KMS-11 (cell line): ENCODE measurements at regions not wholly inside any gene's neighbourhood (a gene's known extent, or its start where the extent isn't known, plus 50 kb on each side); places are given as distances from the start of the nearest gene placed in this dataset.

Experiments used
- H2AFZ ChIP-seq: fragments of 200-600 bp; sonication (generic); 2 replicates; pipeline ENCODE4 v1.6.1; 2016; ENCODE audit warnings: antibody characterized with exemption, mixed run types, low read depth
- H3K27ac ChIP-seq: fragments of 200-600 bp; sonication (generic); 2 replicates; pipeline ENCODE4 v1.6.1; 2016; ENCODE audit warnings: mild to moderate bottlenecking, mixed run types
- H3K27me3 ChIP-seq: fragments of 200-600 bp; sonication (generic); 2 replicates; pipeline ENCODE4 v1.6.1; 2017; ENCODE audit warnings: mild to moderate bottlenecking, low read depth, mixed run types, moderate library complexity; ENCODE audit not compliant: insufficient read depth
- H3K36me3 ChIP-seq: fragments of 200-600 bp; sonication (generic); 2 replicates; pipeline ENCODE4 v1.6.1; 2017; ENCODE audit warnings: mild to moderate bottlenecking, mixed run types; ENCODE audit not compliant: insufficient read depth
- H3K4me1 ChIP-seq: fragments of 200-600 bp; sonication (generic); 2 replicates; pipeline ENCODE4 v1.6.1; 2016; ENCODE audit warnings: mild to moderate bottlenecking, low read depth, mixed run types; ENCODE audit not compliant: poor library complexity, severe bottlenecking
- H3K4me2 ChIP-seq: fragments of 200-600 bp; sonication (generic); 2 replicates; pipeline ENCODE4 v1.7.0; 2016; ENCODE audit warnings: mild to moderate bottlenecking, mixed run types
- H3K4me3 ChIP-seq: fragments of 200-600 bp; sonication (generic); IDR thresholded peaks from 2 replicates; pipeline ENCODE4 v1.6.1; 2017; ENCODE audit warnings: low read depth, low read length, mixed read lengths; ENCODE audit not compliant: insufficient read depth
- H3K79me2 ChIP-seq: fragments of 200-600 bp; sonication (generic); 2 replicates; pipeline ENCODE4 v1.6.1; 2016; ENCODE audit warnings: low read depth, mixed run types; ENCODE audit not compliant: insufficient read depth
- H3K9ac ChIP-seq: fragments of 200-600 bp; sonication (generic); 2 replicates; pipeline ENCODE4 v1.6.1; 2016; ENCODE audit warnings: mild to moderate bottlenecking, mixed run types
- H4K20me1 ChIP-seq: fragments of 200-600 bp; sonication (generic); 2 replicates; pipeline ENCODE4 v1.6.1; 2016; ENCODE audit warnings: mild to moderate bottlenecking, mixed run types; ENCODE audit not compliant: insufficient read depth
- CTCF ChIP-seq: fragments of 200-600 bp; sonication (generic); conservative IDR thresholded peaks from 2 replicates; pipeline ENCODE4 v1.6.1; 2017; ENCODE audit warnings: low read depth, mild to moderate bottlenecking, antibody characterized with exemption, low read length, moderate library complexity, mixed read lengths

DNA sequence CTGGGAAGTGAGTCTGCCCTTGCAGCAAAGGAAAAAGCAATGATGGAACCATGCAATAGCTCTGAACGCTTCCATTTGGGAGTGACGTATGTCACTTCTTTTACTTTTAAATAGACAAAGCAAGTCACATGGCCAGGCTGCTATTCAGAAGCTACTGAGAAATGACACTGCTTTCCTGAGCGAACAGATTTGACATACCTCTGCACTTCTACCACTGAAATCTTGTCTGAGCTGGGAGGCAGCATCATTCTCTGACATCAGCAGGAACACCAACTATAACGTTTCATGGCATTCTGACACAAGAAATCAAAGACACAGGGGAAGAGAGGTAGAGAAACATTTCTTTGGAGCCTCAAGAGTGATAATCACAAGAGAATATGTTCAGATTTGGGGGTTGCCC, 271.1 kb downstream of the SNX13 start:
- no peak for TF ChIP-seq CTCF
- Histone ChIP-seq H4K20me1 (no peaks in the 10 kb centered on the region), H3K36me3 (no peaks in the 10 kb centered on the region), H3K4me2 (no peak overlapping the region), H3K27ac (no peak overlapping the region), H3K9ac (no peak overlapping the region), H3K4me1 (no peaks in the 10 kb centered on the region), H3K27me3 (no peaks in the 10 kb centered on the region), H3K4me3 (no peak overlapping the region), H3K79me2 (no peaks in the 10 kb centered on the region), H2AFZ (no peak overlapping the region)

GRCh38 chr7:17671956-17672355, 268.3 kb downstream of the SNX13 start:
- no peak overlapping the region for H3K9ac ChIP-seq
- no peak overlapping the region for H3K4me2 ChIP-seq
- H4K20me1 ChIP-seq, result no peaks in the 10 kb centered on the region
- H3K4me3 ChIP-seq, result no peak overlapping the region
- H3K79me2 ChIP-seq, result no peaks in the 10 kb centered on the region
- TF ChIP-seq CTCF, result no peak
- no peaks in the 10 kb centered on the region for H3K4me1 ChIP-seq
- H3K36me3 ChIP-seq, result no peaks in the 10 kb centered on the region
- no peak overlapping the region for H2AFZ ChIP-seq
- H3K27me3 ChIP-seq, result no peaks in the 10 kb centered on the region
- no peak overlapping the region for H3K27ac ChIP-seq

DNA sequence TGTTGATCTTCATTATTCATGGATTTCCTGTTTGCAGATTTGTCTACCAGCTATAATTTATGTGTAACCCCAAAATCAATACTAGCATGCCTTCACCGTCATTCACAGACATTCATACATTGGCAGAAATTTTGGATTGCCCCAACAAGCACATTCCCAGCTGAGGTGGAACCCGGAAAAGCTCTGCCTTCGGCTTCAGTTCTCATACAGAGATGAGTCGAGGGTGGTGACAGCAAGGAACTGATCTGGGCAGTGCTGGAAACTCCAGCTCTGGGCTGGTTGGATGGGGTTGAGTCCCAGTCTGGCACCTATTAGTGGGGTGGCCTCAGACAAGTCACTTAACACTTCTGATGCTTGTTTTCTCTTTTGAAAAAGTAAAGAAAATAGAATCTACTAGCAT, 267.5 kb downstream of the SNX13 start:
- no peaks in the 10 kb centered on the region for H3K36me3 ChIP-seq
- H3K27ac ChIP-seq, result no peak overlapping the region
- H2AFZ ChIP-seq, result no peak overlapping the region
- no peak overlapping the region for H3K4me3 ChIP-seq
- H4K20me1 ChIP-seq, result no peaks in the 10 kb centered on the region
- no peak overlapping the region for H3K9ac ChIP-seq
- no peaks in the 10 kb centered on the region for H3K4me1 ChIP-seq
- no peak for TF ChIP-seq CTCF
- no peaks in the 10 kb centered on the region for H3K27me3 ChIP-seq
- no peaks in the 10 kb centered on the region for H3K79me2 ChIP-seq
- no peak overlapping the region for H3K4me2 ChIP-seq

GRCh38 chr7:17674166-17674942, 265.9 kb downstream of the SNX13 start:
- Histone ChIP-seq H3K36me3 (no peaks in the 10 kb centered on the region), H3K27ac (no peak overlapping the region), H3K27me3 (no peaks in the 10 kb centered on the region), H3K4me3 (no peak overlapping the region), H4K20me1 (no peaks in the 10 kb centered on the region), H3K9ac (no peak overlapping the region), H3K4me2 (no peak overlapping the region), H2AFZ (no peak overlapping the region), H3K4me1 (no peaks in the 10 kb centered on the region), H3K79me2 (no peaks in the 10 kb centered on the region)
- TF ChIP-seq CTCF, result no peak
